GM21723 (cell line): ENCODE measurements at regions not wholly inside any gene's neighbourhood (a gene's known extent, or its start where the extent isn't known, plus 50 kb on each side); places are given as distances from the start of the nearest gene placed in this dataset.

ENCODE experiments used
- ATAC-seq: cut with Tn5 transposase; IDR thresholded peaks from one replicate; pipeline ENCODE4 v1.9.1; 2021; ENCODE audit warnings: mild to moderate bottlenecking, moderate library complexity; ENCODE audit not compliant: unreplicated experiment

- ATAC-seq, result no peak
Measured at GRCh38 chr2:172658945-172659344, 76.7 kb upstream of the RAPGEF4 start.

DNA sequence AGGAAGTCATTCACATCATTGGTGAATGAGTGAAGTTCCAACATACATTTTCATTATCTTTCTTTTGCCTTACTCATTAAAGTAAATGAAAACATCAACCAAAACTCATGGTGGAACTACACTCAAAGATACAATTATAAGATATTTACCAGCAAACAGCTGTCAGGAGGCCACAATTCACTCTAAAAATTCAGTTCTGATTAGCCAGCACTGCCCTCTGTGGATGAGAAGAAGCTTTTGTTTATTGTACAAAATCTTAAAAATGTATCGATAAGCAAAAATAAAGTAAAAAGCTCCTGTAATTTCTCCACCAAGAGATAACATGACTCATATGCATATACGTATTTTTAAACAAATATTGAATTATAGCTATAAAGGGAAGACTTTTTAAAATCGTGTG is 73.5 kb upstream of the RAPGEF4 start:
- ATAC-seq, result no peak

GRCh38 chr2:172664766-172665165 is 70.9 kb upstream of the RAPGEF4 start:
- no peak for ATAC-seq

DNA sequence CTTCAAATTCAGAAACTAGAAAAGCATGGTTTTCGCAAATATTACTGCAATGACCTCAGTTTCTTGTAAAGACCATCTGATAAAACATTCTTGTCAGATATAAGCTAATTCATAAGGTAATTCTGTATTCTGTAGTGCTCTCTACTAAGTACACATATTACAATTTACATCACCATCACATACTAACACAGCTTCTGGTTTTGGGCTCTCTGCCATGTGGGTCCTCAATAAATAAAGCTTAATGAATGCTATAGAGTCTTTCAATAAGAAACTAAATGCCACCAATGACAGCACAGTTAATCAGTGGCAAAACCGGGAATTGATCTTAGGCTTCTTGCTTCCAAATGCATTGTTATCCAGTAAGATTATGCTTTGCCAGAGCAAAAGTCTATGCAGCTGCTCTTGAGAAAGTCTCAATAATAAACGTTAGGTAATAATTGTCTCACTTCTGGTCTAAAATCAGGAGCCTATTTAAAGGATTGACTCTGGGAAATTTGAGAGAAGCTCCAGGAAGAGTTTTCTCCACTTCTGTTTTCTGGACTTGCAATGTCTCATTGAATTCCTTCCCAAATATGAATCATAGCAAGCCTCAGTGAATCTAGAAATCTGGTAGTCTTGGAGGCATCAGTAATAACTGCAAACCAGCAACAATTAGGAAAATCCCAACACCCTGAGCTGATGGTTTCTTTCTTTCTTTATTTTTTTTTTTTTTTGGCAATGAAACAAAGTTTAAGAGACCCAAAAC is 67.9 kb upstream of the RAPGEF4 start:
- ATAC-seq, result no peak

DNA sequence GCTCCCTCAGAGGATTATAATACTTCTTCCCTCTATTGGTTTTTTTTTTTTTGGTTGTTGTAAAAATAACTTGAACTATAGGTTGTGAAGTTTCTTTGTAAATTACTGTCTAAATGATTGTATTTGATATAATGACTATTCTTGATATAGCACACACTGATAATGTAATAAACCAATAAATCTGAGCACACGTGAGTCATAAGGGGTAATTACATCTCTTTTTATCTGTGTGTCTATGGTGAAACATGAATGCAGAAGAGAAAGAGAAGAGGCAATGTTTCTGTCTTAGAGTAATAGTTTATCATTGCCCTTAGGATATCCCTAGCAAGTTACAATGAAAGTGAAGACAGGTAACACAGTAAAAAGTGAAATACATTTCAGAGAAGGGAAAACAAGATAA is 64.1 kb upstream of the RAPGEF4 start:
- no peak for ATAC-seq

DNA sequence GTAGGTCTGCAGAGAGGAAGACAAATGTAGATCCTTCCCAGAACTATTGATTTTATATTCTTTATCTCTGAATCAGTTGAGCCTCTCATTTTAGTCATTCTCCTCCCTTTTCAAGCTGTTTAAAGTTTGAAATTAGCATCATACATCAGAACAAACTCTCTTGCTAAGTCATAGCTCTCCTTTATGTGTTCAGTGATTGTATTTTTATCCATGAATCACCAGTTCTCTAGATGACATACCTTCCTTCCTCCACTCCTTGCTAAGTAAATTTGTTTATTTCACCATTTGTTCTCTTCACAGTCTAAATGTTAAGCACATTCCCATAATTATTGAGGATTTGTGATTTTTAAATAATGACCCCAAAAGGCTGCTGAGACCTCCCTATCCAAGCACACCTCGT is 63.5 kb upstream of the RAPGEF4 start:
- ATAC-seq, result no peak

DNA sequence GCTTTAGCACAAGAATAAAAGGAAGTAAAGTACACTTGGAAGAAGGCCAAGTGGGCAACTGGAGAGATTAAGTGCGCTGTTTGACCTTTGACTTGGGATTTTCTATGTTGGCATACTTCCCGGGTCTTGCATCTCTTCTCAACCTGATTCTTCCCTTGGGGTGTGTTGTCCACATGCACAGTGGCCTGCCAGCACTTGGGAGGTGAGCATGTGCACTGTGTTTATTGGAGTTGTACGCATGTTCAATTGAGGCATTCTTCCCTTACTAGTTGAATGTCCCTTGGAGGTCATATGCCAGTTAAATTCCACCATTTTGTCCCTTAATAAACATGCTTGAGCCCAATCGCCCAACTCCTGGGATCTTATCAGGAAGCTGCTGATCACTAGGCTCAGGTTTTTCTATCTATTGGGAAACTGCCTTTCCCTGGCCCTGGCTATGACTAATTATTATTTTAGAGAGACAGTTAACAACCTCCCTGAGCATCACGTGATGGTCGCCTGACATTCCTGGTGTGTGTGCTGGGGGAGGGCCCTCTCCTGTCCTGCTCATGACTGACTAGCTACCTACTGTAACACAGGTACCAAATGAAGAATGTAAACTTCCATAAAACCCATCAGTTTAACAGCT is 62.5 kb upstream of the RAPGEF4 start:
- no peak for ATAC-seq

- ATAC-seq, result peak; percentile 81
Measured at GRCh38 chr2:172674034-172674967, 61.3 kb upstream of the RAPGEF4 start.

DNA sequence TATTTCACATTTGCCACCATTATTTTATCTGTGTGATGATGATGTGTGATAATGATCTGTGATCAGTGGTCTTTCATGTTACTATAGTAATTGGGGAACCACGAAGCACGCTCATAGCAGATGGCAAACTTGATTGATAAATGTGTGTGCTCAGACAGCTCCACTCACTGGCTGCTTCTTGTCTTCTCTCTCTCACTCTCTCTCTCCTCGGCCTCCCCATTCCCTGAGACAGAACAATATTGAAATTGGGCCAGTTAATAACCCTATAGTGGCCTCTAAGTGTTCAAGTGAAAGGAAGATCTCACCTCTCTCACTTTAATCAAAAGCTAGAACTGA is 60.7 kb upstream of the RAPGEF4 start:
- ATAC-seq, result no peak

DNA sequence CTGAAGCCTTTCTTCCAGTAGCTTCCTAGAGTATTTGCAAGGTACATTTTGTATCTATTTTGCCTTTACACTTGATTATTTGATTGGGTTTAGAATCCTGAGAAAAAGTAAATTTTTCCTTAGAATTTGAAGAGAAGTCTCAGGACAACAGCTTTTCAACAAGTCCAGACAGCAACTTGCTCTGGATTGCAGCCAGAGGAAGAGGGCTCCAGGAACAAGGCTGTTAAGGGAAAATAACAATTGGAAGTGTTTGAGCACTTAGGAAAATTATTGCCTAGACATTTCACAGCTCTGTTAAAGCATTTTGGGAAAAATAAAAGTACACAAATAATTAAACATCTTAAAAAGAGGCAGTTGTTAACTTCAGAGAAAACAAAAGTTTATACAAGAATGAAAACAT is 58.3 kb upstream of the RAPGEF4 start:
- ATAC-seq, result no peak

GRCh38 chr2:172680436-172681068 is 55.1 kb upstream of the RAPGEF4 start:
- ATAC-seq, result no peak

- ATAC-seq, result no peak
Measured at GRCh38 chr2:172685467-172685866, 50.2 kb upstream of the RAPGEF4 start.
